ENCODE measurements at regions not wholly inside any gene's neighbourhood (a gene's known extent, or its start where the extent isn't known, plus 50 kb on each side); places are given as distances from the start of the nearest gene placed in this dataset.
A peak's percentile ranks its signal among the peaks of the same experiment; 100 is the strongest.

- Histone ChIP-seq H3K4me3 (no peak overlapping the region), H3K36me3 (no peaks in the 10 kb centered on the region), H3K9me3 (no peaks in the 10 kb centered on the region), H3K27ac (no peak overlapping the region), H3K4me1 (no peaks in the 10 kb centered on the region), H3K27me3 (no peaks in the 10 kb centered on the region)
- 50% methylated on average over 6 of the region's 6 CpGs for whole genome bisulfite sequencing
- DNase-seq (ENCODE audit: low spot score in 2 of 2) = peak in 1 of 2 donors; percentile 71
- peak; percentile 78 to 87 for TF ChIP-seq CTCF (IDR thresholded peaks at IDR 0.05)
- no peak for TF ChIP-seq POLR2A (IDR thresholded peaks at IDR 0.05)
These were observed 60.0 kb upstream of the MPHOSPH6 start for GRCh38 chr16:82229800-82230619.

GRCh38 chr16:82226327-82226726 lies 56.3 kb upstream of the MPHOSPH6 start:
- Histone ChIP-seq H3K4me1 (no peaks in the 10 kb centered on the region), H3K36me3 (no peaks in the 10 kb centered on the region), H3K4me3 (no peak overlapping the region), H3K9me3 (no peaks in the 10 kb centered on the region), H3K27ac (no peak overlapping the region), H3K27me3 (no peaks in the 10 kb centered on the region)
- DNase-seq (ENCODE audit: low spot score in 2 of 2) = no peak
- 76% methylated on average over 9 of the region's 9 CpGs for WGBS
- no peak for TF ChIP-seq CTCF (IDR thresholded peaks at IDR 0.05)

GRCh38 chr16:82224821-82225220 lies 54.8 kb upstream of the MPHOSPH6 start:
- H3K9me3 ChIP-seq = no peaks in the 10 kb centered on the region
- 86% methylated on average over 2 of the region's 2 CpGs for WGBS
- H3K36me3 ChIP-seq = no peaks in the 10 kb centered on the region
- no peak overlapping the region for H3K27ac ChIP-seq
- DNase-seq (ENCODE audit: low spot score in 2 of 2) = no peak
- H3K4me1 ChIP-seq = no peaks in the 10 kb centered on the region
- no peaks in the 10 kb centered on the region for H3K27me3 ChIP-seq
- TF ChIP-seq POLR2A (IDR thresholded peaks at IDR 0.05) (no peak), POLR2AphosphoS5 (IDR thresholded peaks at IDR 0.05) (no peak), CTCF (IDR thresholded peaks at IDR 0.05) (no peak), EP300 (IDR thresholded peaks at IDR 0.05) (no peak)
- H3K4me3 ChIP-seq = no peak overlapping the region

GRCh38 chr16:82220541-82220940 lies 50.5 kb upstream of the MPHOSPH6 start:
- H3K4me3 ChIP-seq = no peak overlapping the region
- DNase-seq (ENCODE audit: low spot score in 2 of 2) = no peak
- no peaks in the 10 kb centered on the region for H3K36me3 ChIP-seq
- TF ChIP-seq EP300 (IDR thresholded peaks at IDR 0.05) (no peak), POLR2AphosphoS5 (IDR thresholded peaks at IDR 0.05) (no peak), CTCF (IDR thresholded peaks at IDR 0.05) (no peak), POLR2A (IDR thresholded peaks at IDR 0.05) (no peak)
- WGBS = 96% methylated on average over 4 of the region's 4 CpGs
- H3K27me3 ChIP-seq = no peaks in the 10 kb centered on the region
- no peak overlapping the region for H3K27ac ChIP-seq
- no peaks in the 10 kb centered on the region for H3K4me1 ChIP-seq
- no peaks in the 10 kb centered on the region for H3K9me3 ChIP-seq

Measured in suprapubic skin (tissue), 4 donors.